GM20000 (cell line): ENCODE measurements at regions not wholly inside any gene's neighbourhood (a gene's known extent, or its start where the extent isn't known, plus 50 kb on each side); places are given as distances from the start of the nearest gene placed in this dataset.
"Not testable (repeated sequence)": the region's sequence is repeated elsewhere in the genome, so short reads cannot be mapped to it uniquely, and the experiment has no call there.

Experiments
- DNase-seq: peaks from one replicate; pipeline ENCODE4 v3.0.0; 2012; ENCODE audit warnings: low spot score
- CTCF ChIP-seq: IDR thresholded peaks from 2 replicates; pipeline ENCODE4 v1.5.1; 2012; ENCODE audit warnings: mild to moderate bottlenecking, control low read depth; ENCODE audit errors: extremely low read depth, missing control alignments

- no peak for DNase-seq
- no peak for TF ChIP-seq CTCF
Observed at GRCh38 chr4:66284991-66285451, 614.7 kb upstream of the EPHA5 start.

- no peak for TF ChIP-seq CTCF
- no peak for DNase-seq
Observed at GRCh38 chr4:66279084-66279483, 608.8 kb upstream of the EPHA5 start.

- no peak for DNase-seq
- TF ChIP-seq CTCF, result no peak
Observed at GRCh38 chr4:66275411-66276038, 605.2 kb upstream of the EPHA5 start.

- DNase-seq, result no peak
- no peak for TF ChIP-seq CTCF
Observed at GRCh38 chr4:66273110-66273509, 602.8 kb upstream of the EPHA5 start.

GRCh38 chr4:66270356-66270755 is 600.1 kb upstream of the EPHA5 start:
- not testable (repeated sequence) for DNase-seq

- DNase-seq, result not testable (repeated sequence)
Observed at GRCh38 chr4:66266554-66266953, 596.3 kb upstream of the EPHA5 start.

- no peak for TF ChIP-seq CTCF
- DNase-seq, result no peak
Observed at GRCh38 chr4:66266035-66266434, 595.7 kb upstream of the EPHA5 start.

GRCh38 chr4:66252291-66252690 is 582.0 kb upstream of the EPHA5 start:
- TF ChIP-seq CTCF, result no peak
- no peak for DNase-seq
